Epithelial cell of proximal tubule (primary cell): ENCODE measurements at regions not wholly inside any gene's neighbourhood (a gene's known extent, or its start where the extent isn't known, plus 50 kb on each side); places are given as distances from the start of the nearest gene placed in this dataset.

Experiments used
- DNase-seq: peaks from one replicate; pipeline ENCODE4 v3.0.0-alpha.2; 2011; ENCODE audit warnings: low read depth
- H3K4me3 ChIP-seq: 2 replicates; pipeline ENCODE4 v1.5.1; 2011; ENCODE audit warnings: low read depth, mild to moderate bottlenecking, low read length
- TF ChIP-seq, protein P1 (sequence below): conservative IDR thresholded peaks from 2 replicates; pipeline ENCODE4 v1.5.1; 2012; ENCODE audit warnings: low read depth, mild to moderate bottlenecking, low read length

DNA sequence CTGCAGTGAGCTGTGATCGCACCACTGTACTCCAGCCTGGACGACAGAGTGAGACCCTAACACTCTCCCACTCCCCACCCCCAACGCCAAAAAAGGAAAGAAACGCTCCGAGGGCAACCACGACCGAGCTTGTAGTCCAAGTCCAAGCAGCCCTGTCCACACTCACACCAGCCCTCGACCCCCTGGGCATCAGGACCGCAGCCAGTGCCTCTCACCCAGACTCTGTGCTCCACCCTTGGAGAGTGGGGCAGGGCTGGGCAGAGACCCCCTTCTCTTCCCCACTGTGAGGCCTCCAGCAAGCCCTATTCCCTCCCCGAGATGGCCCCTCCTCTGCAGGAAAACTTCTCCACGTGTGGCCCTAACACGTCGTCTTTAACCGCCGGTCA lies 82.6 kb downstream of the FOXL3 start:
- TF ChIP-seq, protein P1, sequence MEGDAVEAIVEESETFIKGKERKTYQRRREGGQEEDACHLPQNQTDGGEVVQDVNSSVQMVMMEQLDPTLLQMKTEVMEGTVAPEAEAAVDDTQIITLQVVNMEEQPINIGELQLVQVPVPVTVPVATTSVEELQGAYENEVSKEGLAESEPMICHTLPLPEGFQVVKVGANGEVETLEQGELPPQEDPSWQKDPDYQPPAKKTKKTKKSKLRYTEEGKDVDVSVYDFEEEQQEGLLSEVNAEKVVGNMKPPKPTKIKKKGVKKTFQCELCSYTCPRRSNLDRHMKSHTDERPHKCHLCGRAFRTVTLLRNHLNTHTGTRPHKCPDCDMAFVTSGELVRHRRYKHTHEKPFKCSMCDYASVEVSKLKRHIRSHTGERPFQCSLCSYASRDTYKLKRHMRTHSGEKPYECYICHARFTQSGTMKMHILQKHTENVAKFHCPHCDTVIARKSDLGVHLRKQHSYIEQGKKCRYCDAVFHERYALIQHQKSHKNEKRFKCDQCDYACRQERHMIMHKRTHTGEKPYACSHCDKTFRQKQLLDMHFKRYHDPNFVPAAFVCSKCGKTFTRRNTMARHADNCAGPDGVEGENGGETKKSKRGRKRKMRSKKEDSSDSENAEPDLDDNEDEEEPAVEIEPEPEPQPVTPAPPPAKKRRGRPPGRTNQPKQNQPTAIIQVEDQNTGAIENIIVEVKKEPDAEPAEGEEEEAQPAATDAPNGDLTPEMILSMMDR: no peak
- H3K4me3 ChIP-seq: no peak overlapping the region
- DNase-seq: no peak

DNA sequence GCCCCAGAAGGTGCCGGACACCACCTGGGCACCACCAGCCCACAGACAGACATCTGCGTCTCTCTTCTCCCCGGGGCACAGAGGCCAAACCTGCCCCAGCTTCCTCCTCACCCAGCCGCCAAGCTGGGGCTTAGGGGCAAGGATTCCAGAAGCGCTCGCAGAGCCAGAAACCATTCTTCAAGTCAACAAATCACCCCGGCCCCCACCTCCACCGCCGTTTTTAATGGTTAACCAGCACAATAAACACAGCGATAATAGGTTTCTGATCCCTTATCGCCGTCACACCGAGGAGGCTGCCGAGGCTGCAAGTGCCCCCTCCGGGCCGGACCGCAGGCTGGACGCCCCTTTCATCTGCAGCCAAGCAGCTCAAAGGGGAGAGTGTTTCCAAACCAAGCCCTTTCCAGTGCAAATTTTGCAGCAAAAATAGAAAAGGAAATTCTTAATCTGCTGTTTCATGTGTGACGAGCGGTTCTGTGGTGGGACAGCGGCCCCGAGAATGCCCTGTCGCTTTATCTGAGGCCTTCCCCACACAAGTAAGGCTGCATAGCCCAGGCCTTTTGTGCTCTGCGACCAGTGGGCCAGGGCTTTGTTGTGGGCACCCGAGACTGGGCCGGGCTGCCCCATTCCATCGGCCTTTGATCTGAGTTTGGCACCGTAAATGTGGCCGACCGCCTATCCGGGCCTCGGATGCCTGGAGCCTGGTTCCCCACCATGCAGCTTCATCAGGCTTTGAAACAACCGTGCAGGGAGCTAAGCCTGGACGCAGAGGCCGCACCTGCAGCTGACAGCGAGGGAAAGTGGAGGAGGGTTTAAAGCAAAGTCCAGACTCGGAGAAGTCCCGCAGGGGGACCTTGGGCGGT lies 83.2 kb downstream of the FOXL3 start:
- DNase-seq: no peak
- TF ChIP-seq, protein P1: no peak
- H3K4me3 ChIP-seq: no peak overlapping the region

DNA sequence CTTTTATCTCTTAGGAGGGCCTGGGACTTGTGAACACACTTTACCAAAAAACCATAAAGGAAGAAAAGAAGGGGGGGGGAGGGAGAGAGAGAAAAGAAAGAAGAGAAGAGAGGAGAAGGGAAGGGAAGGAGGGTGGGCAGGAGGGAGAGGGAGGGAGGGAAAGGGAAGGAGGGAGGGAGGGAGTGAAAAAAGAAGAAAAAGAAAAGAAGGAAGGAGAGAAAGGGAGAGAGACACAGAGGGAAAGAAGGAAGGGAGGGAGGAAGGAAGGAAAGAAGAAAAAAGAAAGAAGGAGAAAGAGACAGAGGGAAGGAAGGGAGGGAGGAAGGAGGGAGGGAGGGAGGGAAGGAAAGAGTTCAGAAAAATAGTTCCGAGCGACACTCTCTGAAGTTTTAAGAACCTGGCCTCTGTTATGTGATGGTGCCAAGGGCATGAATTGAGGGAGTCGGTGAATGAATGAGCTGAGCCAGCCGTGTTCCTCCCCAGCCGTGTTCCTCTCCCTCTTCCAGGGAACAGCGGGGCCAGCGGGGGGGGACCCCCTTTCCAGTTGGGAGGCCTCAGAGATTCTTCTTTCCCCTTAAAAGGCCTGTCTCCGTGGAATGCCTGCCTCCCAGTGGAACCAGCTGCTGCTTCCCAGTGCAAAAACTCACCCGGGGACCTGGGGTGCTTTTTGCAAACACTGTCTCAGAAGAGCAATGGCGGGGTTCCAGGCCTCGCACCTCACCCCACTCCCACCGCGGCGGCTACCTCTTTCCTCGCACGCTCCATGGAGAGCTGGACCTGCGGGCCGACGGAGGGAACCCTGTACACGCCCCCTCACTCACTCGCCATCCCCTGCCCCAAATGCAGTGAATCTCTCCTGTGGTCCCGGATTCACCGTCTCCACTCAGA lies 84.1 kb downstream of the FOXL3 start:
- no peak for DNase-seq
- TF ChIP-seq, protein P1: no peak
- H3K4me3 ChIP-seq: no peak overlapping the region

DNA sequence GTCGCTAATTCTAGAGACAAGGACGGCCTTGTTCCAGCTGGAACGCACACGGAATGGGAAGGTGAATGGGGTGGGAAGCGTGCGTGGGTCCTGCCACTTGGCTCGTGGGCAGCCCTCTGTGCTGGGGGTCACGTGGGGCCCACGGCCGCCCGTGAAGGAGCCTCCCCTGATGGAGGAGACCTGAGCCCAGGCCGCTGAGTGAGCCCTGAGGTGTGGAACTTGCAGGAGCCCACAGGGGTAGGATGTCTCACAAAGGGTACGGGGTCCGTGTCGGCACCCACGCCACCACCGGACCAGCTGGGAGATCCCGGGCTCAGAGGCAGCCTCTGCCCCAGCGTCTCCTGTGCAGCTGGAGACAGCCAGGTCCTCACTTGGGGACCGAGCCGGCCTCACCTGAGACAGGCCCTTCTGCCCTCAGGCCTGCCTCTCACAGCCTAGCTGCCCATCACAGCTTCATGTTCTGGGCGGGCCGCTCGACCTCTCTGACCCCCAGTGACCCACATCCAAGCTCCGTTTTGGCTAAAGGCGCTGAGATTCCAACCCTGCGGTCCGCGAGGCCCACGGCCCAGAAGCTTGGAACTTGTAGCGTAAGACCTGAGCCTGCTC lies 84.8 kb downstream of the FOXL3 start:
- no peak for DNase-seq

DNA sequence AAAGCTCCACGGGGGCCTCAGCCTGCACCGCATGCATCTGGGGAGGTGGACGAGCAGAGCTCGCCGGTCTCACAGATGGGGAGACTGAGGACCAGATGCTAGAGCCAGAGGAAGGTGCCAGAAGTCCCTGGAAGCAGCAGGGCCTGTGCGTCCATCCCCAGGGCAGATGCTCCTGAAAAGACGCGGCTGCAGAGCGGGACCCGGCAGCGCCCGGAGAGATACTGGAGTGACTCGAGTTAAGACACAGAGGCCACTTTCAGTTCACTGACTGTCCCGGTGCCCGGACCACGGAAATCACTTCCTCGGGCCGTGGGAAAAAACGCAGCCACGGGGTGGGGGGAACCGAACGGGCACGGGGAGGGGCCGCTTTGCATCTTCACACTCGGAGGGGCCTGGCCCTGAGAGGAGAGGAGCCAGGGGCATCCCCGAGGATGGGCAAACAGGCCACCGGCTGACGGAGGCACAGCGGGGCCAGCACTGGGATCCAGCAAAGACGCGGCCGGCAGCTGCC lies 85.4 kb downstream of the FOXL3 start:
- DNase-seq: no peak
- no peak overlapping the region for H3K4me3 ChIP-seq
- TF ChIP-seq, protein P1: no peak

More for the DNA sequence above, 84.8 kb downstream of the FOXL3 start:
- no peak overlapping the region for H3K4me3 ChIP-seq
- TF ChIP-seq, protein P1: no peak

DNA sequence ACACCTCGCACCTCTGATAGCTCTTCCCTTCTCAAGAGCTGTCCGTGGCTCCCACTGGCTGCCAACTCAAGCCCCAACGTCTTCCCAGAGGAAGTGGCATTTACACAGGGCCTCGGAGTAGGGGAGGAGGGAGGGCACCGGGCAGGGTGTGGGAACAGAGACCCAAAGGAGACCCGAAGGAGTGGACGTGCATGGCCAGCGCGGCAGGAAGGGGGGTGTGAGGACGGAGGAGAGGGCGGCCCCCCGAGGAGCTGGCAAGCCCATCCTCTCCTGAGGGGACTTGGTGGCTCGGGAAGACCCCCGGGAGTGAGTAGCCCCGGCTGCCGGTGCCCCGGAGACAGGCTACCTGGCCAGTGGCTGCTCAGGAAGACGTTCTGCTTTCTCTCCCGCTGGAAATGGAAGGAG lies 85.9 kb downstream of the FOXL3 start:
- TF ChIP-seq, protein P1: no peak
- DNase-seq: no peak
- H3K4me3 ChIP-seq: no peak overlapping the region
